Effector memory CD8-positive, alpha-beta T cell (primary cell): ENCODE measurements at regions not wholly inside any gene's neighbourhood (a gene's known extent, or its start where the extent isn't known, plus 50 kb on each side); places are given as distances from the start of the nearest gene placed in this dataset.

ENCODE experiments used
- ATAC-seq: fragments of 150-1000 bp; cut with Tn5 transposase; replicated peaks from 2 replicates; pipeline ENCODE4 v1.10.0; 2021; ENCODE audit warnings: mild to moderate bottlenecking, moderate library complexity
- DNase-seq, 3 experiments: peaks; one replicate each; pipeline ENCODE4 v3.0.0; 2021
- H3K27ac Mint-ChIP-seq, 2 donors: one replicate each; pipeline ENCODE4 v1.8.0; 2022; ENCODE audit warnings: mild to moderate bottlenecking in 2 of 2, mixed read lengths in 2 of 2, moderate library complexity in 2 of 2
- H3K27me3 Mint-ChIP-seq, 2 donors: one replicate each; pipeline ENCODE4 v1.8.0; 2022; ENCODE audit warnings: mixed read lengths in 2 of 2
- H3K36me3 Mint-ChIP-seq: one replicate; pipeline ENCODE4 v1.8.0; 2022; ENCODE audit warnings: mild to moderate bottlenecking, moderate library complexity, mixed read lengths; ENCODE audit not compliant: insufficient read depth
- H3K4me1 Mint-ChIP-seq, 2 donors: one replicate each; pipeline ENCODE4 v1.8.0; 2022; ENCODE audit warnings: low read depth in 2 of 2, mixed read lengths in 2 of 2
- H3K4me3 Mint-ChIP-seq, 2 donors: one replicate each; pipeline ENCODE4 v1.8.0; 2022; ENCODE audit warnings: mild to moderate bottlenecking in 2 of 2, mixed read lengths in 2 of 2, moderate library complexity in 2 of 2
- H3K9me3 Mint-ChIP-seq, 2 donors: one replicate each; pipeline ENCODE4 v1.8.0; 2022; ENCODE audit warnings: mixed read lengths in 2 of 2

DNA sequence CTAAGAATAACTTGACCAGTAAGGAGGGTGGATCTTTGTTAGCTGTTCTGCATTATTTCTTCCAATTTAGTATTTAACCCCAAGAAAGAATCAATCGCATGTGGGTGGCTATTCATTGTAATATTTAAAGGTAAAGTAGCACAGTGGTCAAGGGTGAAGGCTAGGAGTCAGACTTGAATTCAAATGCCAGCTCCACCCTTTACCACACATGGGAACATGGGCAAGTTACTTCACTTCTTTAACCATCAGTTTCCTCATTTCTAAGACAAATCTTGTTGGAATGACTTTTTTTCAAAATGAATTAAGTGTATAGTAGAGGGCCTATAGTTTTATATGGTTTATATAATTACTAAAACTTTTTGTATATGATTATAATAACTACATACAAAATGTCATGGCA, 71.3 kb upstream of the S1PR1 start:
- DNase-seq: no peak
- H3K27ac Mint-ChIP-seq: peak overlapping the region in 1 of 2 donors; percentile 8
- H3K4me1 Mint-ChIP-seq: no peaks in the 10 kb centered on the region
- no peak for ATAC-seq
- H3K4me3 Mint-ChIP-seq: no peak overlapping the region
- no peaks in the 10 kb centered on the region for H3K9me3 Mint-ChIP-seq
- no peaks in the 10 kb centered on the region for H3K27me3 Mint-ChIP-seq
- no peaks in the 10 kb centered on the region for H3K36me3 Mint-ChIP-seq

DNA sequence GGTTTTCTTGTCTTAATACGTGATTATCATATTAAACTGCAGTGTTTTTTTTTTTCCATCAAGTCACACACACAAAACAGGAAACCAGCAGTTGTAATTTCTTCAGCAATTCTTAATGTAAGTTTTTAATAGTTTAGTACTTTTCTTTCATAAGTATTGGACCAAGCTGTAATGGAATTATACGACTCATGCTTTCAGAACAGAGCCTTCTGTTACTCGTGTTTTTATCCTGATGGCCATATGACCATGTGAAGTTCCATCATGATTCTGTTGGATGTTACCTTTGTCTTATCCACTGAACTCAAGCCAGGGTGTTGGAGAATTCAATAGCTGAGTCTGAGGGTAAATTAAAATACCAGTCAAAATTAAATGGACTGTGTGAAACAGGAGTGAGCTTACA, 72.0 kb upstream of the S1PR1 start:
- Mint-ChIP-seq H3K27me3 (no peaks in the 10 kb centered on the region), H3K36me3 (no peaks in the 10 kb centered on the region), H3K4me1 (no peaks in the 10 kb centered on the region), H3K9me3 (no peaks in the 10 kb centered on the region), H3K4me3 (no peak overlapping the region), H3K27ac (peak overlapping the region in 1 of 2 donors; percentile 8)
- DNase-seq (no peak), ATAC-seq (no peak)

GRCh38 chr1:101162736-101163735, 73.8 kb upstream of the S1PR1 start:
- Mint-ChIP-seq H3K27ac (no peak overlapping the region), H3K4me3 (no peak overlapping the region), H3K4me1 (no peaks in the 10 kb centered on the region), H3K36me3 (no peaks in the 10 kb centered on the region), H3K27me3 (no peaks in the 10 kb centered on the region), H3K9me3 (no peaks in the 10 kb centered on the region)
- DNase-seq: no peak
- no peak for ATAC-seq

- no peak for ATAC-seq
- no peak overlapping the region for H3K27ac Mint-ChIP-seq
- no peaks in the 10 kb centered on the region for H3K9me3 Mint-ChIP-seq
- no peaks in the 10 kb centered on the region for H3K36me3 Mint-ChIP-seq
- DNase-seq: no peak
- H3K27me3 Mint-ChIP-seq: no peaks in the 10 kb centered on the region
- no peak overlapping the region for H3K4me3 Mint-ChIP-seq
- H3K4me1 Mint-ChIP-seq: no peaks in the 10 kb centered on the region
These were observed 74.5 kb upstream of the S1PR1 start for GRCh38 chr1:101162300-101162699.

- Mint-ChIP-seq H3K27me3 (no peaks in the 10 kb centered on the region), H3K4me1 (no peaks in the 10 kb centered on the region), H3K4me3 (no peak overlapping the region), H3K9me3 (no peaks in the 10 kb centered on the region), H3K36me3 (no peaks in the 10 kb centered on the region), H3K27ac (no peak overlapping the region)
- ATAC-seq (no peak), DNase-seq (no peak)
These were observed 75.2 kb upstream of the S1PR1 start for GRCh38 chr1:101161619-101162018.

- H3K27me3 Mint-ChIP-seq: no peaks in the 10 kb centered on the region
- H3K36me3 Mint-ChIP-seq: no peaks in the 10 kb centered on the region
- no peaks in the 10 kb centered on the region for H3K4me1 Mint-ChIP-seq
- no peak overlapping the region for H3K27ac Mint-ChIP-seq
- DNase-seq (no peak), ATAC-seq (no peak)
- H3K9me3 Mint-ChIP-seq: no peaks in the 10 kb centered on the region
- no peak overlapping the region for H3K4me3 Mint-ChIP-seq
These were observed 78.4 kb upstream of the S1PR1 start for GRCh38 chr1:101158424-101158823.

DNA sequence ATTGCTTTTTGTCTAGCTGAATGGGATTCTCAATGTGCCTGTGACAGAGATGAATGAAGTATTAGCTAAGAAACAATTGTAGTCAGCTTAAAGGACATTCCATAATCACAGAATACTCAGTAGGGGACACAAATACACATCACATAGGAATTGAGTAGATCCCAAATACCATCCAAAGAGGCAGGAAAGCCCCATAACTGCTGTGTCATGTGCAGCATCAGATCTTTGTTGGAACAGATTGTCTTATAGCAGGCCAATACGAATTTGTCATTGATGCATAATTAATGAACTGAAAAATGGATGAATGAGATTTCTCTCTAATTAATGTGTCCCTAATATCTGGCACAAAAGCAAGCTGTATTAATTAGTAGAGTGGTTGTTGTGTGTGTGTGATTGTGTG, 82.3 kb upstream of the S1PR1 start:
- Mint-ChIP-seq H3K36me3 (no peaks in the 10 kb centered on the region), H3K9me3 (no peaks in the 10 kb centered on the region), H3K4me3 (no peak overlapping the region), H3K27me3 (no peaks in the 10 kb centered on the region), H3K27ac (no peak overlapping the region), H3K4me1 (no peaks in the 10 kb centered on the region)
- ATAC-seq (no peak), DNase-seq (no peak)

DNA sequence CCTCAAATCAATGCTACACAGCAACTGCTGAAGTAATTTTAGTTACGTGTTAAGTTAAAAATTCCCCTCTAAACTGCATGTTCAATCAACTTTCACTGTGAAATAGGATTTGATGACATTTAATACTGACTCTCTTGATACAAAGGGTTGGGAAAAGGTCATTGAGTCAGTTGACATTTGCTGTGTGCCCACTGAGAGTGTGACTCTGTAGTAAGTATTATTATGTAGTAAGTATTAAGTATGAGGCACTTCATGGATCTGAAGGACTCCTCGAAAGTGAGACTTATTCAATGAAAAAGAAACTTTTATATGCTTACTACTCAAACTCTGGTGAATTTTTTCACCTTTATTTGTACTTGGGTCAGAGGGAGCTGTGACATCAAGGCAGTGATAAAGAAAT, 83.1 kb upstream of the S1PR1 start:
- no peak for ATAC-seq
- no peaks in the 10 kb centered on the region for H3K27me3 Mint-ChIP-seq
- H3K36me3 Mint-ChIP-seq: no peaks in the 10 kb centered on the region
- H3K4me3 Mint-ChIP-seq: no peak overlapping the region
- H3K27ac Mint-ChIP-seq: no peak overlapping the region
- DNase-seq: no peak
- no peaks in the 10 kb centered on the region for H3K9me3 Mint-ChIP-seq
- H3K4me1 Mint-ChIP-seq: no peaks in the 10 kb centered on the region

GRCh38 chr1:101152633-101153032, 84.2 kb upstream of the S1PR1 start:
- Mint-ChIP-seq H3K4me1 (no peaks in the 10 kb centered on the region), H3K27me3 (no peaks in the 10 kb centered on the region), H3K36me3 (no peaks in the 10 kb centered on the region), H3K9me3 (no peaks in the 10 kb centered on the region), H3K27ac (no peak overlapping the region), H3K4me3 (no peak overlapping the region)
- no peak for DNase-seq
- no peak for ATAC-seq

DNA sequence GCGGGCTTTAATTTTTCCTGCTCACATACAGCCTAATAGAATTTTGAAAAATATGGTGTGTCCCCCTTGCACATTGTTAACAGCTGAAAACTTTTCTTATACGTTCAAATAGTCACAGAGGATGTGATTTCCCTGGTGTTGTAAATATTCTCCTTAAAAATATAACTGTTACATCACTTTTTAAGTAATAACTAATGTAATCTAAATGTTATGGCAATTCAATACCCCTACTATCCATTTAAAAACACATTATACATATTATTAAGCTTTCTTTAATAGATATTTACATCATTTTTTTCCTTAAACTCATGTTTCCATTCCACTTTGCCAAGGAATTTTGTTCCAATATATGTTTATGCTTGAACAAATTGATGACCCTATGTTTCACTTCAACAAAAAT, 85.5 kb upstream of the S1PR1 start:
- no peak for DNase-seq
- H3K27me3 Mint-ChIP-seq: no peaks in the 10 kb centered on the region
- no peak overlapping the region for H3K4me3 Mint-ChIP-seq
- no peaks in the 10 kb centered on the region for H3K4me1 Mint-ChIP-seq
- no peaks in the 10 kb centered on the region for H3K36me3 Mint-ChIP-seq
- ATAC-seq: no peak
- H3K27ac Mint-ChIP-seq: no peak overlapping the region
- no peaks in the 10 kb centered on the region for H3K9me3 Mint-ChIP-seq

- no peaks in the 10 kb centered on the region for H3K4me1 Mint-ChIP-seq
- H3K9me3 Mint-ChIP-seq: no peaks in the 10 kb centered on the region
These were observed 86.1 kb upstream of the S1PR1 start for GRCh38 chr1:101150670-101151069.

GRCh38 chr1:101150266-101150665, 86.6 kb upstream of the S1PR1 start:
- ATAC-seq: no peak
- H3K4me3 Mint-ChIP-seq: no peak overlapping the region
- no peaks in the 10 kb centered on the region for H3K36me3 Mint-ChIP-seq
- H3K27me3 Mint-ChIP-seq: no peaks in the 10 kb centered on the region
- H3K27ac Mint-ChIP-seq: no peak overlapping the region
- no peak for DNase-seq
- H3K4me1 Mint-ChIP-seq: no peaks in the 10 kb centered on the region
- no peaks in the 10 kb centered on the region for H3K9me3 Mint-ChIP-seq

More at GRCh38 chr1:101150670-101151069, 86.1 kb upstream of the S1PR1 start:
- ATAC-seq (no peak), DNase-seq (no peak)
- Mint-ChIP-seq H3K27ac (no peak overlapping the region), H3K36me3 (no peaks in the 10 kb centered on the region), H3K4me3 (no peak overlapping the region), H3K27me3 (no peaks in the 10 kb centered on the region)

DNA sequence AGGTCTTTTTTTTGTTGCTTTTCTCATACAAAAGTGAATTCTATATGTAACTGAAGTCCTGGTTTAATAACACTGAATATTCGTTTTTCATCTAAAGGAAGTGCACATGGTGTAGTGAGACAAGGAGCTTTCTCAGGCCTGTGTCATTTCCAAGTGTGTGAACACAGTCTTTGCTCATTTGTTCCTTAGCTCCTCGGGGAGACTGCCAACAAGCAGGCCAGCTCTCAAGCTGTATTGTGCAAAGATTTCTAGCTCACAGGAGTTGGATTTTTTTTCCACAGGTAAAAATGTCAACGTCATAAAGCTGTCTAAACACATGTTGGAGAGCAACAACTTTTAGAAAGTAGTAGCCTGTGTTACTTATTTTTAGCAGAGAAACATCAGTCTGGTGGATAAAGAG, 87.8 kb upstream of the S1PR1 start:
- Mint-ChIP-seq H3K36me3 (no peaks in the 10 kb centered on the region), H3K4me3 (no peak overlapping the region), H3K27me3 (no peaks in the 10 kb centered on the region), H3K27ac (no peak overlapping the region), H3K9me3 (no peaks in the 10 kb centered on the region), H3K4me1 (no peaks in the 10 kb centered on the region)
- no peak for ATAC-seq
- no peak for DNase-seq

- Mint-ChIP-seq H3K4me1 (no peaks in the 10 kb centered on the region), H3K4me3 (no peak overlapping the region), H3K27ac (no peak overlapping the region), H3K27me3 (no peaks in the 10 kb centered on the region), H3K9me3 (no peaks in the 10 kb centered on the region), H3K36me3 (no peaks in the 10 kb centered on the region)
- ATAC-seq (no peak), DNase-seq (no peak)
These were observed 89.4 kb upstream of the S1PR1 start for GRCh38 chr1:101147381-101147780.
